HepG2 (cell line): ENCODE measurements at regions not wholly inside any gene's neighbourhood (a gene's known extent, or its start where the extent isn't known, plus 50 kb on each side); places are given as distances from the start of the nearest gene placed in this dataset.

Source experiments
- ATAC-seq: fragments of 200-7000 bp; cut with Tn5 transposase; 3 replicates; pipeline ENCODE4 v1.9.1; 2020; ENCODE audit warnings: mild to moderate bottlenecking, moderate library complexity
- BruUV-seq: library from RNA; stranded (reverse); fragments of 400-500 nt; replicated peaks from 2 replicates; lab custom pipeline; 2021; lab: Mats Ljungman, UMichigan
- CTCF ChIA-PET: fragments of 300-600 bp; formaldehyde crosslinking; extraction: SDS; loops from one replicate; lab custom pipeline; 2021; ENCODE audit warnings: low total read pairs, inconsistent platforms, low intra/inter-chr PET ratio; lab: Yijun Ruan, JAX
- POLR2A ChIA-PET: fragments of 350-600 bp; sonication (Branson Sonifier 250); formaldehyde crosslinking; loops from one replicate; lab custom pipeline; 2020; ENCODE audit warnings: antibody characterized with exemption, inconsistent platforms; lab: Yijun Ruan, JAX
- DNase-seq: peaks from one replicate; pipeline ENCODE4 v3.0.0-alpha.2; 2015; ENCODE audit warnings: low spot score
- FAIRE-seq: peaks from 3 replicates; lab custom pipeline; 2011; peaks lifted over from hg19 to GRCh38; lab: Jason Lieb, UNC
- H2AFZ ChIP-seq: one replicate; pipeline ENCODE4 v1.6.1; 2011; ENCODE audit warnings: low read length, inconsistent platforms
- H3K27ac ChIP-seq: fragments of 300-600 bp; 3 replicates; pipeline ENCODE4 v1.8.0; 2011; ENCODE audit warnings: mixed run types, mild to moderate bottlenecking, mixed read lengths, low read length, inconsistent platforms; ENCODE audit not compliant: insufficient read depth; ENCODE audit errors: extremely low read length
- H3K27me3 ChIP-seq, 2 experiments: fragments of 200-600 bp in 1 of 2; 2 replicates in 1 of 2; 3 replicates in 1 of 2; pipeline versions ENCODE4 v1.6.0 to v1.8.0; 2011; ENCODE audit warnings: low read length in 2 of 2, mild to moderate bottlenecking in 2 of 2, moderate library complexity in 2 of 2, inconsistent platforms in 1 of 2; ENCODE audit not compliant: insufficient read depth in 2 of 2, control insufficient read depth in 1 of 2
- H3K36me3 ChIP-seq, 2 experiments: fragments of 200-600 bp in 1 of 2; replicated peaks in 1 of 2; 2 replicates in 1 of 2; 3 replicates in 1 of 2; pipeline versions ENCODE4 v1.5.1 to v1.8.0; 2011; ENCODE audit warnings: low read length in 2 of 2, inconsistent platforms in 1 of 2; ENCODE audit not compliant: insufficient read depth in 2 of 2, control insufficient read depth in 1 of 2
- H3K4me1 ChIP-seq: 2 replicates; pipeline ENCODE4 v1.5.1; 2012; ENCODE audit warnings: low read length, inconsistent platforms; ENCODE audit not compliant: insufficient read depth
- H3K4me2 ChIP-seq: 2 replicates; pipeline ENCODE4 v1.6.0; 2011; ENCODE audit warnings: low read depth, low read length, inconsistent platforms
- H3K4me3 ChIP-seq, 3 experiments: fragments of 200-600 bp in 1 of 3; sonication (generic), shearing (Covaris generic) in 1 of 3; replicated peaks in 1 of 3; 2 replicates each; pipeline ENCODE4 v1.5.1; 2011 to 2016; ENCODE audit warnings: low read length in 3 of 3, inconsistent platforms in 2 of 3, low read depth in 2 of 3, mild to moderate bottlenecking in 2 of 3, control low read depth in 1 of 3, mixed read lengths in 1 of 3; ENCODE audit not compliant: insufficient read depth in 1 of 3
- H3K79me2 ChIP-seq: one replicate; pipeline ENCODE4 v1.6.1; 2011; ENCODE audit warnings: low read length, inconsistent platforms; ENCODE audit not compliant: insufficient read depth
- H3K9ac ChIP-seq: 2 replicates; pipeline ENCODE4 v1.6.0; 2011; ENCODE audit warnings: mild to moderate bottlenecking, low read depth, low read length, inconsistent platforms; ENCODE audit not compliant: insufficient read depth
- H3K9me3 ChIP-seq: 2 replicates; pipeline ENCODE4 v1.5.1; 2012; ENCODE audit warnings: mild to moderate bottlenecking, low read length
- H4K20me1 ChIP-seq: 2 replicates; pipeline ENCODE4 v1.6.0; 2011; ENCODE audit warnings: inconsistent platforms, mild to moderate bottlenecking, low read length, moderate library complexity; ENCODE audit not compliant: insufficient read depth
- KDM6A ChIP-seq: IDR thresholded peaks from 2 replicates; pipeline ENCODE4 v1.6.1; 2016; ENCODE audit warnings: low read depth
- THYN1 ChIP-seq: sonication (generic); formaldehyde crosslinking; IDR thresholded peaks from 2 replicates; pipeline ENCODE4 v1.8.1; 2023; ENCODE audit warnings: low read depth, mild to moderate bottlenecking, moderate library complexity, missing genetic modification reagents, borderline replicate concordance
- WGBS: methylation state at CpG from one replicate; pipeline ENCODE4 v1.1.6; 2017; ENCODE audit warnings: low lambda C conversion rate; 5-methylcytosine and 5-hydroxymethylcytosine counted together
- in situ Hi-C: cut with HindIII; loops from 2 replicates; pipeline ENCODE4 v1.10.0; 2017; ENCODE audit warnings: low pct_unique_long_range_greater_than_20kb; ENCODE audit not compliant: extremely low pct_ligation_motif_present
- intact Hi-C: fragments of 100-400 bp; cut with micrococcal nuclease; formaldehyde crosslinking; loops from one replicate; pipeline ENCODE4 v1.10.0; 2022; ENCODE audit not compliant: unreplicated experiment
- TF ChIP-seq, protein P1 (sequence below): sonication (generic); formaldehyde crosslinking; conservative IDR thresholded peaks from 2 replicates; pipeline ENCODE4 v1.4.0; 2020; ENCODE audit warnings: mild to moderate bottlenecking, missing genetic modification reagents, moderate library complexity
- TF ChIP-seq, protein P2 (sequence below): sonication (generic); formaldehyde crosslinking; IDR thresholded peaks from 2 replicates; pipeline ENCODE4 v1.4.0; 2020; ENCODE audit warnings: mild to moderate bottlenecking, missing genetic modification reagents

DNA sequence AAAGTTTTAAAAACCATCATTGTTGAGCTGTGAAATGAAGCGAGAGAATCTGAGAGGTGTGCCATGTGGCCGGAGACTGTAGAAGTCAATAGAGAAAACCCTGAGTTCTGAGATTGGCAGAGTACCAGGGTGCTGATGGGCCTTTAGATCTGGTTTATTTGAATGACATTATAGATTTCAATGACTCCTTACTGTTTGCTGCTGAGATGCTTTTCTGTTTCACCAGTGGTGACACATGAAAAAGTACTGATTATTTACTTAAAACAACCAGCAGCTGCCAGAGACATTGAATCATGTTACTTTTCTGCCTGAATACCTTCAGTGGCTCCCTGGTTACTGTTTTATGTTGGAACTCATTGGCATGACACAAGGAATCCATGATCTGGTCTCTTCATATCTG is 602.7 kb upstream of the ZNF804A start:
- no peak for FAIRE-seq
- no peak overlapping the region for H3K4me2 ChIP-seq
- in situ Hi-C loops: no loop called here
- H3K36me3 ChIP-seq: no peaks in the 10 kb centered on the region
- no peak overlapping the region for H2AFZ ChIP-seq
- TF ChIP-seq, protein P1, sequence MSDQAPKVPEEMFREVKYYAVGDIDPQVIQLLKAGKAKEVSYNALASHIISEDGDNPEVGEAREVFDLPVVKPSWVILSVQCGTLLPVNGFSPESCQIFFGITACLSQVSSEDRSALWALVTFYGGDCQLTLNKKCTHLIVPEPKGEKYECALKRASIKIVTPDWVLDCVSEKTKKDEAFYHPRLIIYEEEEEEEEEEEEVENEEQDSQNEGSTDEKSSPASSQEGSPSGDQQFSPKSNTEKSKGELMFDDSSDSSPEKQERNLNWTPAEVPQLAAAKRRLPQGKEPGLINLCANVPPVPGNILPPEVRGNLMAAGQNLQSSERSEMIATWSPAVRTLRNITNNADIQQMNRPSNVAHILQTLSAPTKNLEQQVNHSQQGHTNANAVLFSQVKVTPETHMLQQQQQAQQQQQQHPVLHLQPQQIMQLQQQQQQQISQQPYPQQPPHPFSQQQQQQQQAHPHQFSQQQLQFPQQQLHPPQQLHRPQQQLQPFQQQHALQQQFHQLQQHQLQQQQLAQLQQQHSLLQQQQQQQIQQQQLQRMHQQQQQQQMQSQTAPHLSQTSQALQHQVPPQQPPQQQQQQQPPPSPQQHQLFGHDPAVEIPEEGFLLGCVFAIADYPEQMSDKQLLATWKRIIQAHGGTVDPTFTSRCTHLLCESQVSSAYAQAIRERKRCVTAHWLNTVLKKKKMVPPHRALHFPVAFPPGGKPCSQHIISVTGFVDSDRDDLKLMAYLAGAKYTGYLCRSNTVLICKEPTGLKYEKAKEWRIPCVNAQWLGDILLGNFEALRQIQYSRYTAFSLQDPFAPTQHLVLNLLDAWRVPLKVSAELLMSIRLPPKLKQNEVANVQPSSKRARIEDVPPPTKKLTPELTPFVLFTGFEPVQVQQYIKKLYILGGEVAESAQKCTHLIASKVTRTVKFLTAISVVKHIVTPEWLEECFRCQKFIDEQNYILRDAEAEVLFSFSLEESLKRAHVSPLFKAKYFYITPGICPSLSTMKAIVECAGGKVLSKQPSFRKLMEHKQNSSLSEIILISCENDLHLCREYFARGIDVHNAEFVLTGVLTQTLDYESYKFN (CRISPR knock-in tag): no peak
- TF ChIP-seq, protein P2, sequence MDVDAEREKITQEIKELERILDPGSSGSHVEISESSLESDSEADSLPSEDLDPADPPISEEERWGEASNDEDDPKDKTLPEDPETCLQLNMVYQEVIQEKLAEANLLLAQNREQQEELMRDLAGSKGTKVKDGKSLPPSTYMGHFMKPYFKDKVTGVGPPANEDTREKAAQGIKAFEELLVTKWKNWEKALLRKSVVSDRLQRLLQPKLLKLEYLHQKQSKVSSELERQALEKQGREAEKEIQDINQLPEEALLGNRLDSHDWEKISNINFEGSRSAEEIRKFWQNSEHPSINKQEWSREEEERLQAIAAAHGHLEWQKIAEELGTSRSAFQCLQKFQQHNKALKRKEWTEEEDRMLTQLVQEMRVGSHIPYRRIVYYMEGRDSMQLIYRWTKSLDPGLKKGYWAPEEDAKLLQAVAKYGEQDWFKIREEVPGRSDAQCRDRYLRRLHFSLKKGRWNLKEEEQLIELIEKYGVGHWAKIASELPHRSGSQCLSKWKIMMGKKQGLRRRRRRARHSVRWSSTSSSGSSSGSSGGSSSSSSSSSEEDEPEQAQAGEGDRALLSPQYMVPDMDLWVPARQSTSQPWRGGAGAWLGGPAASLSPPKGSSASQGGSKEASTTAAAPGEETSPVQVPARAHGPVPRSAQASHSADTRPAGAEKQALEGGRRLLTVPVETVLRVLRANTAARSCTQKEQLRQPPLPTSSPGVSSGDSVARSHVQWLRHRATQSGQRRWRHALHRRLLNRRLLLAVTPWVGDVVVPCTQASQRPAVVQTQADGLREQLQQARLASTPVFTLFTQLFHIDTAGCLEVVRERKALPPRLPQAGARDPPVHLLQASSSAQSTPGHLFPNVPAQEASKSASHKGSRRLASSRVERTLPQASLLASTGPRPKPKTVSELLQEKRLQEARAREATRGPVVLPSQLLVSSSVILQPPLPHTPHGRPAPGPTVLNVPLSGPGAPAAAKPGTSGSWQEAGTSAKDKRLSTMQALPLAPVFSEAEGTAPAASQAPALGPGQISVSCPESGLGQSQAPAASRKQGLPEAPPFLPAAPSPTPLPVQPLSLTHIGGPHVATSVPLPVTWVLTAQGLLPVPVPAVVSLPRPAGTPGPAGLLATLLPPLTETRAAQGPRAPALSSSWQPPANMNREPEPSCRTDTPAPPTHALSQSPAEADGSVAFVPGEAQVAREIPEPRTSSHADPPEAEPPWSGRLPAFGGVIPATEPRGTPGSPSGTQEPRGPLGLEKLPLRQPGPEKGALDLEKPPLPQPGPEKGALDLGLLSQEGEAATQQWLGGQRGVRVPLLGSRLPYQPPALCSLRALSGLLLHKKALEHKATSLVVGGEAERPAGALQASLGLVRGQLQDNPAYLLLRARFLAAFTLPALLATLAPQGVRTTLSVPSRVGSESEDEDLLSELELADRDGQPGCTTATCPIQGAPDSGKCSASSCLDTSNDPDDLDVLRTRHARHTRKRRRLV (CRISPR knock-in tag): no peak
- TF ChIP-seq KDM6A (CRISPR knock-in tag): no peak
- TF ChIP-seq THYN1 (CRISPR knock-in tag): no peak
- TF ChIP-seq, all 625 proteins: peak for 0
- no peaks in the 10 kb centered on the region for H4K20me1 ChIP-seq
- WGBS: 62% methylated on average over 2 of the region's 2 CpGs
- no peak overlapping the region for H3K9ac ChIP-seq
- no peak for DNase-seq
- no peak for ATAC-seq
- no peaks in the 10 kb centered on the region for H3K27me3 ChIP-seq
- CTCF ChIA-PET: no interaction called here
- H3K79me2 ChIP-seq: no peaks in the 10 kb centered on the region
- no TSS peak for BruUV-seq
- intact Hi-C loops: no loop called here
- no peaks in the 10 kb centered on the region for H3K4me1 ChIP-seq
- H3K4me3 ChIP-seq: no peak overlapping the region
- no peak overlapping the region for H3K27ac ChIP-seq
- POLR2A ChIA-PET: no interaction called here
- H3K9me3 ChIP-seq: 0 out of 2 replicates have a peak, but pooled peaks cover 7% of the 10 kb centered on the region
